NCI-H510A (cell line): ENCODE measurements at regions not wholly inside any gene's neighbourhood (a gene's known extent, or its start where the extent isn't known, plus 50 kb on each side); places are given as distances from the start of the nearest gene placed in this dataset.

Experiments
- DNase-seq: peaks from one replicate; lab custom pipeline; 2025; lab: John Stamatoyannopoulos, UW

DNA sequence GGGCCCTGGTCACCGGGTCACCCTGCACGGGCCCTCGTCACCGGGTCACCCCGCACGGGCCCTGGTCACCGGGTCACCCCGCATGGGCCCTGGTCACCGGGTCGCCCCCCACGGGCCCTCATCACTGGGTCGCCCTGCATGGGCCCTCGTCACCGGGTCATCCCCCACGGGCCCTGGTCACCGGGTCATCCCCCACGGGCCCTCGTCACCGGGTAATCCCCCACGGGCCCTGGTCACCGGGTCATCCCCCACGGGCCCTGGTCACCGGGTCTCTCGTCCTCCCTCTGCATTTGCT, 77.6 kb downstream of the RIPK4 start:
- DNase-seq, result no peak

- DNase-seq, result no peak
Observed at GRCh38 chr21:41687633-41688032, 79.2 kb downstream of the RIPK4 start.

GRCh38 chr21:41686664-41687063, 80.2 kb downstream of the RIPK4 start:
- DNase-seq, result no peak

- no peak for DNase-seq
Observed at GRCh38 chr21:41685511-41686149, 81.2 kb downstream of the RIPK4 start.

GRCh38 chr21:41684381-41685245, 82.2 kb downstream of the RIPK4 start:
- DNase-seq, result no peak

DNA sequence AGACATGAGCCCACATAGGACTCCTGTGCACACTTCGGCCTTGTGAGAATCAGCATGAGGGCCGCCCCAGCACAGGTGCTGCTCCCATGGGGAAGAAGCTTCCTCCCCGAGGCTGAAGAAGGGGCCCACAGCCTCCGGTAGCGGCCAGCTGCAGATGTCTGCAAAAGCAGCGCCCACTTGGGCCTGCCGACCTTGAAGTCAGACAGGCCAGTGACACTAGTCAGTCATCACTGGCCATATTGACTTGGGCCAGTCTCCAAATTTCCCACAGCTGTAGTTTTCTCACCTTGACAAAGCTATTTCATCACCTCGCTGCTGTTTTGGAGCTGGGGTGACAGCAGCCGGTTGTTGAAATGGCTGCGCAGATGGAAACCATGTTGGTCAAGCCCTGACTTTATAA, 83.0 kb downstream of the RIPK4 start:
- DNase-seq, result no peak

DNA sequence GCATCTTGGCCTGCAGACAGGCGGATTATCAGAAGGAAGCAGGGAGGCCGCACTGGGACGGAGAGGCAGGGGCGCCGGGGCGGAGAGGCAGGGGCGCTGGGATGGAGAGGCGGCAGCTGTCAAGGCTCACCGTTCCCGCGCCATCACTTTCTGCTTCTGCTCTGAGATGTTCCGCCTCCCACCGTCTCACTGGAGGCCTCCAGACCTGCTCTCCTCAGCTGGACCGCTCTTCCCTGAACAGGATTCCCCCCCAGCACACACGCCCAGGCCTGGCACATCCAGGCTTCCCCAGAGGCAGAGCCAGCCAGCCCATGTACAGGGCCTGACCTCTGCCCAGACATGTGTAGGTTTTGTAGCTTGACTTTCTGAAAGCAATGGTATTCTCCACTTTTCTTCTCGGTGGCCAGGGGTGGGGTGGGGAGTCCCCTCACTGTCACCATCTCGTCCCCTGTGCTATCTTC, 84.1 kb downstream of the RIPK4 start:
- no peak for DNase-seq

DNA sequence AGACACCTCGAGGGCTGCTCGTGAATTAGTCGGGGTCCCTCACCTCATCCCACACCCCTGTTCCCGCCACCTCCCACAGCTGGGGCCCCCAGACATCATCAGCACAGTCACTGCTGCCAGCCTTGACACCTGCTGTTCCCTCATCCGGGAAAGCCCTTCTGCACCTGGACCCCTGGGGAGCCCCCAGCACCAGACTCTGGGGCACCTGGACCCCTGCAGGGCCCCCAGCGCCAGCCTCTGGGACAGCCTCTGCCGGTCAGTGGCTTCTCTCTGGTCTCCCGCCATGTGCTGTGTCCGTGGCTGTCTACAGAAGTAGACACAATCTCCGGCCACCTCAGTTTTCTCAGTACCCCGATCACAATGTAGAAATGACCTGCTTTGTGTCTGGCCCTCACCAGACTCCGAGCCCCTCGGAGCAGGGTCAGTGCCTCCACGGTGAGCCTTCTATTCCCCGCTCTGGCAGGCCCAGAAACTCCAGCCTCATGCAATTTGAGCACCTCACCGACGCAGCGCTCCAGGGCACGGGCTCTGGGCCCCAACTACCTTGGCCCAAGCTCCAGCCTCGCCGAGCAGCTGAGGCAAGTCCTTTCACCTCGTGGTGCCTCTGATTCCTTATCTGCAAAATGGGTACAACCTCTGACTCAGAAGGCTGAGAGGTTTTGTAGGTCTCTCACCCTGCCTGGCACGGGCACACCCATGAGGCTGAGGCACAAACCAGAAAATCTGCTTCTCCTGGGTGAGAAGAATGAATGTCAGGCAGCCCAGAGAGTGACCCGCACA, 84.7 kb downstream of the RIPK4 start:
- DNase-seq, result no peak

GRCh38 chr21:41681348-41681801, 85.5 kb downstream of the RIPK4 start:
- DNase-seq, result no peak

- no peak for DNase-seq
Observed at GRCh38 chr21:41680444-41681347, 86.2 kb downstream of the RIPK4 start.

DNA sequence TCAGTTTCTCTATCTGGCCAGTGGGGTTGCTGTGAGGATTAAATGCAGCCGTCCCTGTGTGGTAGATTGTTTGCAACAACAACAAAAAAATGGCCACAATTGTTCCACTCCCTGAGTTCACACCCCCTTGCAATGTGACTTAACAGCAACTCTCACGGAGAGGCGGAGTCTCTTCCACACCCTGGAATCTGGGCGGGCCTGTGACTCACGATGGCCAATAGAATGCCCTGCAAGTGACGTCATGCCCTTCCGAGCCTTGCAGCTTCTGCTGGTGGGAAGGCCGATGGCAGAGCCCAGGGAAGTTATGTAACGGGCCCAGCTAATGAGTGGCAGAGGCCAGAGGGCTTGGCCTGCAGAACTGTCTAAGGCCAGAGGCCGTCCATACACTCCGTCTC, 87.9 kb downstream of the RIPK4 start:
- peak; percentile 93 for DNase-seq

- peak; percentile 73 for DNase-seq
Observed at GRCh38 chr21:41678016-41678923, 88.6 kb downstream of the RIPK4 start.

- peak; percentile 57 for DNase-seq
Observed at GRCh38 chr21:41677671-41678015, 89.2 kb downstream of the RIPK4 start.

- DNase-seq, result no peak
Observed at GRCh38 chr21:41676198-41676597, 90.7 kb downstream of the RIPK4 start.

DNA sequence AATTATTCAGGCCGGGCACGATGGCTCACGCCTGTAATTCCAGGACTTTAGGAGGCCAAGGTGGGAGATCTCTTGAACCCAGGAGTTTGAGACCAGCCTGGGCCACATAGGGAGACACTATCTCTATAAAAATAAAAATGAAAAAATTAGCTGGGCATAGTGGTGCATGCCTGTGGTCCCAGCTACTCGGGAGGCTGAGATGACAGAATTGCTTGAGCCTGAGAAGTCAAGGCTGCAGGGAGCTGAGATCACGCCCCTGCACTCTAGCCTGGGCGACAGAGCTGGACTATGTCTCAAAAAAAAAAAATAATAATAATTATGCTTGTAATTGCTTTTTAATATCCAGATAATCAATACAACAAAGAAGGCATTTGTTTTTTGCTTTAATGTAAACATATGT, 91.3 kb downstream of the RIPK4 start:
- no peak for DNase-seq

GRCh38 chr21:41674402-41674801, 92.5 kb downstream of the RIPK4 start:
- no peak for DNase-seq

- no peak for DNase-seq
Observed at GRCh38 chr21:41673596-41674335, 93.1 kb downstream of the RIPK4 start.

GRCh38 chr21:41673071-41673470, 93.8 kb downstream of the RIPK4 start:
- DNase-seq, result no peak

- DNase-seq, result no peak
Observed at GRCh38 chr21:41672543-41672915, 94.3 kb downstream of the RIPK4 start.
